ENCODE measurements at regions not wholly inside any gene's neighbourhood (a gene's known extent, or its start where the extent isn't known, plus 50 kb on each side); places are given as distances from the start of the nearest gene placed in this dataset.

- in situ Hi-C loops (cut with MboI) (no loop called here), intact Hi-C loops (cut with micrococcal nuclease; ENCODE audit: unreplicated experiment) (no loop called here)
- peaks cover 20% of the 10 kb centered on the region for H3K4me1 ChIP-seq (ENCODE audit: control insufficient read depth, insufficient read depth, low read length)
- H3K27me3 ChIP-seq (replicated peaks in 1 of 2; ENCODE audit: control insufficient read depth in 2 of 2, insufficient read depth in 2 of 2, low read length in 1 of 2): no peaks in the 10 kb centered on the region
- H3K9ac ChIP-seq (ENCODE audit: control insufficient read depth, insufficient read depth, low read length): no peak overlapping the region
- H3K27ac ChIP-seq (ENCODE audit: control insufficient read depth, insufficient read depth): no peak overlapping the region
- CTCF ChIA-PET: no interaction called here
- peaks cover 58% of the 10 kb centered on the region for H3K79me2 ChIP-seq (ENCODE audit: control insufficient read depth, insufficient read depth, low read length)
- H3K4me3 ChIP-seq: no peak overlapping the region
- no peak overlapping the region for H3K4me2 ChIP-seq (ENCODE audit: control insufficient read depth, insufficient read depth)
- DNase-seq (ENCODE audit: low read depth, low spot score): no peak
- ATAC-seq: no peak
- TF ChIP-seq SRF (IDR thresholded peaks at IDR 0.05; ENCODE audit: low read depth in 2 of 2, low read length in 2 of 2) (no peak), TAF1 (IDR thresholded peaks at IDR 0.05; ENCODE audit: borderline replicate concordance, low read depth, low read length) (no peak), ATF3 (IDR thresholded peaks at IDR 0.05; ENCODE audit: borderline replicate concordance, extremely low read depth, low read depth, low read length) (no peak), SIX5 (IDR thresholded peaks at IDR 0.05; ENCODE audit: low read depth, low read length, severe bottlenecking) (no peak), WRNIP1 (IDR thresholded peaks at IDR 0.05; ENCODE audit: borderline replicate concordance, low read depth, low read length) (no peak), POU2F2 (IDR thresholded peaks at IDR 0.05; ENCODE audit: borderline replicate concordance, low read depth, low read length) (no peak), RFX5 (IDR thresholded peaks at IDR 0.05; ENCODE audit: low read depth, low read length) (no peak), SP1 (IDR thresholded peaks at IDR 0.05; ENCODE audit: low read depth, low read length) (no peak), POLR2AphosphoS2 (IDR thresholded peaks at IDR 0.05; ENCODE audit: low read depth, low read length) (no peak), USF1 (IDR thresholded peaks at IDR 0.05; ENCODE audit: borderline replicate concordance, extremely low read length, insufficient read depth, low read depth, low read length) (no peak), RAD51 (IDR thresholded peaks at IDR 0.05) (no peak), FOXK2 (IDR thresholded peaks at IDR 0.05) (no peak), NR2C2 (IDR thresholded peaks at IDR 0.05; ENCODE audit: borderline replicate concordance, control insufficient read depth, insufficient read length, low read depth) (no peak)
- RAD21 ChIA-PET (ENCODE audit: unreplicated experiment): interaction anchor here (14.4 kb wide), 1 partner anchor 15 kb away, joined by 340 read pairs; no protein-coding TSS in a partner anchor
- H3K9me3 ChIP-seq (replicated peaks; ENCODE audit: control insufficient read depth, insufficient read depth, low read length): no peaks in the 10 kb centered on the region
- no peak for FAIRE-seq
- SMC1A ChIA-PET (ENCODE audit: uncharacterized antibody, unreplicated experiment): interaction anchor here (1.1 to 2.0 kb wide), 4 partner anchors 9 to 23 kb away, joined by 3 to 9 read pairs (median 5); no protein-coding TSS in a partner anchor
- 66% methylated on average over 3 of the region's 3 CpGs for WGBS (ENCODE audit: insufficient coverage, insufficient replicate concordance, low lambda C conversion rate, missing lambda C conversion rate)
- peaks cover 7 to 9% of the 10 kb centered on the region in 2 experiments for H3K36me3 ChIP-seq (ENCODE audit: control insufficient read depth in 2 of 2, insufficient read depth in 2 of 2, low read length in 1 of 2)
- H4K20me1 ChIP-seq (ENCODE audit: control insufficient read depth, insufficient read depth): 0 out of 2 replicates have a peak, but pooled peaks cover 2% of the 10 kb centered on the region
- POLR2A ChIA-PET: interaction anchor here (0.9 to 1.8 kb wide), 2 partner anchors 18 to 153 kb away, joined by 3 to 6 read pairs; no protein-coding TSS in a partner anchor
- no peak overlapping the region for H2AFZ ChIP-seq (ENCODE audit: control insufficient read depth, low read depth, low read length)
- BruUV-seq (replicated peaks): no TSS peak
These were observed 86.8 kb downstream of the C9orf152 start for GRCh38 chr9:110121170-110121569.
